ENCODE measurements at regions not wholly inside any gene's neighbourhood (a gene's known extent, or its start where the extent isn't known, plus 50 kb on each side); places are given as distances from the start of the nearest gene placed in this dataset.

DNA sequence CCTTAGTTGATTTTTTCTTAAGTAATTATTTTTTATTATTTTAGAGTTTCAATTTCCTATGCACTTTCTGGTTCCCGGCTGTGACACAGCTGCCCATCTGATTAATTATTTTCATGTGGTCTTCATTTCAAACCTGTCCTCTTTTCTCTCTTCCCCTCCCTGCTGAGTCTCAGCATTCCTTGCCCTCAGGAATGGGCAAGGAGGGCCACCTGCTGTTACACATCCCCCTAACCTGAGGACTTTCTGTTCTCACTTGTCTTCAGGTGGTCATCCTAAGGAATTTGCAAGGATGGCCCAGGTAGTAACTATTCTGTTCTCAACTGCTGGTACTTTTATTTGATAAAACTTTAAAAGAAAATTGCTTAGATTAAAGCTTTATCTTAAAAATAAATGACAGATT, 545.0 kb downstream of the OTOL1 start:
- Mint-ChIP-seq H3K27me3 (ENCODE audit: low read depth in 3 of 3) (no peaks in the 10 kb centered on the region), H3K4me3 (no peak overlapping the region), H3K9me3 (peaks cover 0 to 25% (median 10%) of the 10 kb centered on the region in 7 donors), H3K4me1 (peaks cover 5% of the 10 kb centered on the region), H3K27ac (no peak overlapping the region), H3K36me3 (no peaks in the 10 kb centered on the region)
- Histone ChIP-seq H3K4me2 (replicated peaks; ENCODE audit: extremely low read depth, low read length, poor library complexity, severe bottlenecking) (no peak overlapping the region), H3K36me3 (replicated peaks in 1 of 2; ENCODE audit: control insufficient read depth in 1 of 2, insufficient read depth in 2 of 2, low read length in 2 of 2) (no peaks in the 10 kb centered on the region), H3K27ac (ENCODE audit: low read depth in 1 of 2, low read length in 2 of 2) (no peak overlapping the region), H3K9me3 (replicated peaks in 1 of 2; ENCODE audit: control insufficient read depth in 1 of 2, insufficient read depth in 1 of 2, low read length in 2 of 2) (peaks cover 4 to 12% of the 10 kb centered on the region in 2 donors), H3K4me3 (replicated peaks in 1 of 3; ENCODE audit: low read depth in 2 of 3, low read length in 3 of 3) (no peak overlapping the region), H3K4me1 (ENCODE audit: control insufficient read depth in 1 of 2, insufficient read depth in 2 of 2, low read length in 2 of 2) (no peaks in the 10 kb centered on the region), H2AFZ (ENCODE audit: insufficient read depth, low read depth, low read length, poor library complexity, severe bottlenecking) (no peak overlapping the region), H4K20me1 (ENCODE audit: insufficient read depth, low read length) (no peaks in the 10 kb centered on the region), H3K27me3 (ENCODE audit: control insufficient read depth in 2 of 2, insufficient read depth in 2 of 2, low read length in 2 of 2) (no peaks in the 10 kb centered on the region), H3K79me2 (ENCODE audit: insufficient read depth, low read length) (no peaks in the 10 kb centered on the region), H3K9ac (ENCODE audit: insufficient read depth, low read length, poor library complexity, severe bottlenecking) (no peak overlapping the region)
- no peak for DNase-seq
- TF ChIP-seq, protein P1, sequence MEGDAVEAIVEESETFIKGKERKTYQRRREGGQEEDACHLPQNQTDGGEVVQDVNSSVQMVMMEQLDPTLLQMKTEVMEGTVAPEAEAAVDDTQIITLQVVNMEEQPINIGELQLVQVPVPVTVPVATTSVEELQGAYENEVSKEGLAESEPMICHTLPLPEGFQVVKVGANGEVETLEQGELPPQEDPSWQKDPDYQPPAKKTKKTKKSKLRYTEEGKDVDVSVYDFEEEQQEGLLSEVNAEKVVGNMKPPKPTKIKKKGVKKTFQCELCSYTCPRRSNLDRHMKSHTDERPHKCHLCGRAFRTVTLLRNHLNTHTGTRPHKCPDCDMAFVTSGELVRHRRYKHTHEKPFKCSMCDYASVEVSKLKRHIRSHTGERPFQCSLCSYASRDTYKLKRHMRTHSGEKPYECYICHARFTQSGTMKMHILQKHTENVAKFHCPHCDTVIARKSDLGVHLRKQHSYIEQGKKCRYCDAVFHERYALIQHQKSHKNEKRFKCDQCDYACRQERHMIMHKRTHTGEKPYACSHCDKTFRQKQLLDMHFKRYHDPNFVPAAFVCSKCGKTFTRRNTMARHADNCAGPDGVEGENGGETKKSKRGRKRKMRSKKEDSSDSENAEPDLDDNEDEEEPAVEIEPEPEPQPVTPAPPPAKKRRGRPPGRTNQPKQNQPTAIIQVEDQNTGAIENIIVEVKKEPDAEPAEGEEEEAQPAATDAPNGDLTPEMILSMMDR (IDR thresholded peaks at IDR 0.05), result no peak
- WGBS (ENCODE audit: insufficient coverage), result no CpG with 5 or more reads among the region's 1 CpG
- intact Hi-C loops (cut with micrococcal nuclease), result no loop called here

DNA sequence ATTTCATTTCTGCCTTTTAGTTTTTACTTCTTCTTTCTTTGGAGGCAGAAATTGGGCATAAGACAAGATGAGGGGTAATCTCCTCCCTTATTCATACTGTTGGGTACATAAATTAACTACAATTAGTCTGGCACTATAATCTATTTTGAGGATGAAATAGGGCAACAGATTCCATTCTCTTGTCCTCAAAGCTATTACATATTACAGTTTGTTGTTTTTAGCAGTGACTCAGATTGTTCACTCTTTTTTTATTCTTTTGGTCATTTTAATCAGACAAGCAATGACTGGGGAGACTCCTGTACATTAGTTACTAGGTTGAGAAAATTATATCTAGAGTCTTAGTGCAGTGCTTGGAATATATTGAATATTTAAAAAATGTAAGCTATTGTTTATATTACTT, 556.0 kb downstream of the OTOL1 start:
- no peak overlapping the region for H2AFZ ChIP-seq (ENCODE audit: insufficient read depth, low read depth, low read length, poor library complexity, severe bottlenecking)
- no peak overlapping the region for H3K4me2 ChIP-seq (replicated peaks; ENCODE audit: extremely low read depth, low read length, poor library complexity, severe bottlenecking)
- no peaks in the 10 kb centered on the region for H3K27me3 ChIP-seq (ENCODE audit: control insufficient read depth in 2 of 2, insufficient read depth in 2 of 2, low read length in 2 of 2)
- no peak overlapping the region for H3K9ac ChIP-seq (ENCODE audit: insufficient read depth, low read length, poor library complexity, severe bottlenecking)
- H3K27ac Mint-ChIP-seq, result no peak overlapping the region
- no peaks in the 10 kb centered on the region for H3K4me1 ChIP-seq (ENCODE audit: control insufficient read depth in 1 of 2, insufficient read depth in 2 of 2, low read length in 2 of 2)
- TF ChIP-seq, protein P1 (IDR thresholded peaks at IDR 0.05), result no peak
- no peak overlapping the region for H3K27ac ChIP-seq (ENCODE audit: low read depth in 1 of 2, low read length in 2 of 2)
- H3K36me3 Mint-ChIP-seq, result no peaks in the 10 kb centered on the region
- no peaks in the 10 kb centered on the region for H3K4me1 Mint-ChIP-seq
- intact Hi-C loops (cut with micrococcal nuclease), result no loop called here
- peaks cover 1 to 7% (median 3%) of the 10 kb centered on the region in 7 donors for H3K9me3 Mint-ChIP-seq
- no peaks in the 10 kb centered on the region for H3K9me3 ChIP-seq (replicated peaks in 1 of 2; ENCODE audit: control insufficient read depth in 1 of 2, insufficient read depth in 1 of 2, low read length in 2 of 2)
- no peaks in the 10 kb centered on the region for H3K36me3 ChIP-seq (replicated peaks in 1 of 2; ENCODE audit: control insufficient read depth in 1 of 2, insufficient read depth in 2 of 2, low read length in 2 of 2)
- DNase-seq, result no peak
- H3K4me3 Mint-ChIP-seq, result no peak overlapping the region
- H3K27me3 Mint-ChIP-seq (ENCODE audit: low read depth in 3 of 3), result no peaks in the 10 kb centered on the region
- no peaks in the 10 kb centered on the region for H3K79me2 ChIP-seq (ENCODE audit: insufficient read depth, low read length)
- H4K20me1 ChIP-seq (ENCODE audit: insufficient read depth, low read length), result no peaks in the 10 kb centered on the region
- no peak overlapping the region for H3K4me3 ChIP-seq (replicated peaks in 1 of 3; ENCODE audit: low read depth in 2 of 3, low read length in 3 of 3)

Measured in CD14-positive monocyte (primary cell).